IMR-90 (cell line): ENCODE measurements at regions not wholly inside any gene's neighbourhood (a gene's known extent, or its start where the extent isn't known, plus 50 kb on each side); places are given as distances from the start of the nearest gene placed in this dataset.

Experiments
- ATAC-seq: fragments of 200-7000 bp; cut with Tn5 transposase; 2 replicates; pipeline ENCODE4 v1.9.1; 2020; ENCODE audit warnings: low read depth, mild to moderate bottlenecking, moderate library complexity
- BruUV-seq: library from RNA; stranded (reverse); fragments of 400-500 nt; replicated peaks from 2 replicates; lab custom pipeline; 2021; lab: Mats Ljungman, UMichigan
- CTCF ChIA-PET: fragments of 300-600 bp; formaldehyde crosslinking; extraction: SDS; loops from one replicate; lab custom pipeline; 2021; ENCODE audit warnings: antibody characterized with exemption; lab: Yijun Ruan, JAX
- POLR2A ChIA-PET: fragments of 300-600 bp; sonication (Branson Sonifier 250); formaldehyde crosslinking; loops from one replicate; lab custom pipeline; 2022; ENCODE audit warnings: antibody characterized with exemption; ENCODE audit not compliant: unreplicated experiment; lab: Charles Lee
- DNase-seq: peaks from one replicate; pipeline ENCODE4 v3.0.0; 2013
- H2AFZ ChIP-seq: replicated peaks from 2 replicates; pipeline ENCODE3; 2013; ENCODE audit warnings: low read length, mild to moderate bottlenecking; ENCODE audit not compliant: poor library complexity
- H2AK5ac ChIP-seq: 2 replicates; pipeline ENCODE4 v1.6.1; 2013; ENCODE audit warnings: low read depth, low read length, inconsistent platforms
- H2AK9ac ChIP-seq: replicated peaks from 2 replicates; pipeline ENCODE3; 2013; ENCODE audit warnings: mild to moderate bottlenecking, low read depth, low read length, moderate library complexity; ENCODE audit not compliant: poor library complexity
- H2BK120ac ChIP-seq: 2 replicates; pipeline ENCODE4 v1.6.1; 2013; ENCODE audit warnings: low read depth, low read length, inconsistent platforms
- H2BK15ac ChIP-seq: 3 replicates; pipeline ENCODE4 v1.6.1; 2013; ENCODE audit warnings: low read depth, low read length, inconsistent platforms
- H2BK20ac ChIP-seq: 2 replicates; pipeline ENCODE4 v1.6.1; 2013; ENCODE audit warnings: low read depth, mild to moderate bottlenecking, inconsistent platforms, low read length, moderate library complexity
- H2BK5ac ChIP-seq: 2 replicates; pipeline ENCODE4 v1.6.1; 2013; ENCODE audit warnings: mild to moderate bottlenecking, low read depth, low read length, inconsistent platforms; ENCODE audit not compliant: poor library complexity, severe bottlenecking
- H3K14ac ChIP-seq: replicated peaks from 2 replicates; pipeline ENCODE4 v1.6.1; 2013; ENCODE audit warnings: low read depth, low read length, inconsistent platforms
- H3K18ac ChIP-seq: 2 replicates; pipeline ENCODE4 v1.6.1; 2013; ENCODE audit warnings: low read depth, low read length, control low read depth
- H3K23ac ChIP-seq: 2 replicates; pipeline ENCODE4 v1.6.1; 2013; ENCODE audit warnings: low read depth, low read length, inconsistent platforms
- H3K27ac ChIP-seq: 2 replicates; pipeline ENCODE4 v1.5.1; 2013; ENCODE audit warnings: mild to moderate bottlenecking, control low read depth, low read length; ENCODE audit not compliant: insufficient read depth
- H3K27me3 ChIP-seq: 2 replicates; pipeline ENCODE4 v1.6.1; 2013; ENCODE audit warnings: low read length; ENCODE audit not compliant: control insufficient read depth, insufficient read depth
- H3K36me3 ChIP-seq: 2 replicates; pipeline ENCODE4 v1.6.1; 2013; ENCODE audit warnings: low read length, mixed read lengths; ENCODE audit not compliant: control insufficient read depth, insufficient read depth
- H3K4ac ChIP-seq: 2 replicates; pipeline ENCODE4 v1.6.1; 2013; ENCODE audit warnings: low read depth, low read length, inconsistent platforms
- H3K4me1 ChIP-seq: 2 replicates; pipeline ENCODE4 v1.6.1; 2013; ENCODE audit warnings: low read length, mixed read lengths; ENCODE audit not compliant: control insufficient read depth, insufficient read depth
- H3K4me2 ChIP-seq: 2 replicates; pipeline ENCODE4 v1.6.1; 2013; ENCODE audit warnings: low read depth, mild to moderate bottlenecking, control low read depth, low read length, moderate library complexity
- H3K4me3 ChIP-seq: 2 replicates; pipeline ENCODE4 v1.5.1; 2013; ENCODE audit warnings: low read depth, mild to moderate bottlenecking, control low read depth, low read length, moderate library complexity; ENCODE audit not compliant: insufficient read depth
- H3K56ac ChIP-seq: 2 replicates; pipeline ENCODE4 v1.6.1; 2013; ENCODE audit warnings: low read length, inconsistent platforms; ENCODE audit not compliant: insufficient read depth; ENCODE audit errors: extremely low read depth
- H3K79me1 ChIP-seq, 2 experiments: 2 replicates each; pipeline ENCODE4 v1.6.1; 2013; ENCODE audit warnings: low read length in 2 of 2, inconsistent platforms in 1 of 2, low read depth in 1 of 2
- H3K9ac ChIP-seq: 2 replicates; pipeline ENCODE4 v1.6.1; 2013; ENCODE audit warnings: low read depth, low read length, control low read depth
- H3K9me1 ChIP-seq: 2 replicates; pipeline ENCODE4 v1.6.1; 2013; ENCODE audit warnings: low read length, inconsistent platforms; ENCODE audit not compliant: insufficient read depth
- H3K9me3 ChIP-seq: 2 replicates; pipeline ENCODE4 v1.6.1; 2013; ENCODE audit warnings: low read length; ENCODE audit not compliant: control insufficient read depth, insufficient read depth
- H4K20me1 ChIP-seq: 2 replicates; pipeline ENCODE4 v1.6.1; 2013; ENCODE audit warnings: low read length, inconsistent platforms; ENCODE audit not compliant: insufficient read depth
- H4K5ac ChIP-seq: 2 replicates; pipeline ENCODE4 v1.6.1; 2013; ENCODE audit warnings: mild to moderate bottlenecking, low read depth, low read length, control low read depth
- H4K8ac ChIP-seq, 2 experiments: 2 replicates each; pipeline ENCODE4 v1.6.1; 2013; ENCODE audit warnings: low read depth in 2 of 2, low read length in 2 of 2, control low read depth in 1 of 2, inconsistent platforms in 1 of 2
- H4K91ac ChIP-seq: 2 replicates; pipeline ENCODE4 v1.6.1; 2013; ENCODE audit warnings: low read depth, low read length, inconsistent platforms; ENCODE audit not compliant: insufficient read depth
- BHLHE40 ChIP-seq: fragments of 150-350 bp; IDR thresholded peaks from 2 replicates; pipeline ENCODE4 v1.6.1; 2016; ENCODE audit warnings: mild to moderate bottlenecking, low read depth, low read length
- CEBPB ChIP-seq: IDR thresholded peaks from 2 replicates; pipeline ENCODE4 v1.6.1; 2012; ENCODE audit warnings: low read depth, low read length, improper control_type of control experiment
- FOS ChIP-seq: fragments of 150-350 bp; IDR thresholded peaks from 2 replicates; pipeline ENCODE4 v1.6.1; 2016; ENCODE audit warnings: low read depth, low read length
- MAFK ChIP-seq: IDR thresholded peaks from 2 replicates; pipeline ENCODE4 v1.6.1; 2012; ENCODE audit warnings: low read depth, low read length, improper control_type of control experiment
- MXI1 ChIP-seq: IDR thresholded peaks from 2 replicates; pipeline ENCODE4 v1.6.1; 2012; ENCODE audit warnings: low read depth, mild to moderate bottlenecking, low read length, moderate library complexity, borderline replicate concordance
- NFE2L2 ChIP-seq: fragments of 150-350 bp; IDR thresholded peaks from 2 replicates; pipeline ENCODE4 v1.6.1; 2016; ENCODE audit warnings: low read depth, mild to moderate bottlenecking, low read length
- POLR2A ChIP-seq: IDR thresholded peaks from 2 replicates; pipeline ENCODE4 v1.6.1; 2012; ENCODE audit warnings: mild to moderate bottlenecking, low read depth, low read length
- RAD21 ChIP-seq: IDR thresholded peaks from 2 replicates; pipeline ENCODE4 v1.6.1; 2012; ENCODE audit warnings: low read length, improper control_type of control experiment
- RCOR1 ChIP-seq: IDR thresholded peaks from 2 replicates; pipeline ENCODE4 v1.6.1; 2012; ENCODE audit warnings: mild to moderate bottlenecking, low read length, improper control_type of control experiment; ENCODE audit not compliant: insufficient replicate concordance
- RFX5 ChIP-seq: IDR thresholded peaks from 2 replicates; pipeline ENCODE4 v1.8.0; 2012; ENCODE audit warnings: low read depth, mild to moderate bottlenecking, low read length, moderate library complexity
- SMC3 ChIP-seq: fragments of 150-350 bp; IDR thresholded peaks from 2 replicates; pipeline ENCODE4 v1.6.1; 2016; ENCODE audit warnings: low read depth, mild to moderate bottlenecking, antibody characterized with exemption, low read length, moderate library complexity
- WGBS, 2 experiments: methylation state at CpG; one replicate each; pipeline versions ENCODE4 v1.1.5 to v1.1.7; 2013; ENCODE audit warnings: missing lambda C conversion rate in 2 of 2; ENCODE audit not compliant: insufficient read length in 1 of 2; ENCODE audit errors: extremely low coverage in 2 of 2; 5-methylcytosine and 5-hydroxymethylcytosine counted together
- dilution Hi-C: fragments of 300-500 bp; cut with HindIII; formaldehyde crosslinking; loops from one replicate; pipeline ENCODE4 v1.14.3; 2018; ENCODE audit warnings: low sequenced_read_pairs; ENCODE audit not compliant: unreplicated experiment
- in situ Hi-C: fragments of 300-500 bp; cut with MboI; formaldehyde crosslinking; loops from 3 replicates; pipeline ENCODE4 v1.14.3; 2019; ENCODE audit warnings: low sequenced_read_pairs, inconsistent platforms, mixed read lengths
- intact Hi-C: fragments of 100-400 bp; cut with micrococcal nuclease; formaldehyde crosslinking; loops from 2 replicates; pipeline ENCODE4 v1.10.0; 2022
- TF ChIP-seq, protein P1 (sequence below): conservative IDR thresholded peaks from 2 replicates; pipeline ENCODE4 v1.5.1; 2012; ENCODE audit warnings: mild to moderate bottlenecking, low read depth, low read length, improper control_type of control experiment
- TF ChIP-seq, protein P2 (sequence below): fragments of 150-350 bp; IDR thresholded peaks from 2 replicates; pipeline ENCODE4 v1.6.1; 2017; ENCODE audit warnings: mild to moderate bottlenecking, antibody characterized with exemption, low read length, low read depth
- TF ChIP-seq, protein P3 (sequence below): fragments of 150-350 bp; IDR thresholded peaks from 2 replicates; pipeline ENCODE4 v1.6.1; 2016; ENCODE audit warnings: low read depth, mild to moderate bottlenecking, low read length, moderate library complexity, borderline replicate concordance

DNA sequence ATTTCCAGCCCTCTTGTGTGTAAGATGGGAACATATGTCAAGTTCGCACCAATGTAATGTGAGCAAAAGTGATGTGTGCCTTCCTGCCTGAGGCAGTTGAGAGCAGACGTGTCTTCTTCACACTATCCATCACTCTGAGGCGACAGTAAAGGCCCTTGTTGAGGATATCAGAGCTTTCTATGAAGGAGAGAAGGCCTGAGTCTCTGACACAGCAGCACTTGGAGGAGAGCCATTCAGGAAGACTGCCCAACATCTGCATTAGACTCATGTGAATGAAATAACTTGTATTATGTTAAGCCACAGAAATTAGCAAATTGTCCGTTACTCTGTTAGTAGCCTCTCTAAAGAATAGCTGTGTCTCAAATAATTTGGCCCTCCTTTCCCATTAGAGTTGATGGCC lies 108.8 kb upstream of the CCDC54 start:
- no peaks in the 10 kb centered on the region for H3K27me3 ChIP-seq
- no peak overlapping the region for H2AK5ac ChIP-seq
- H3K56ac ChIP-seq: no peak overlapping the region
- no peaks in the 10 kb centered on the region for H4K20me1 ChIP-seq
- H3K79me1 ChIP-seq: no peaks in the 10 kb centered on the region
- no peak overlapping the region for H2AFZ ChIP-seq
- H2BK5ac ChIP-seq: no peak overlapping the region
- H3K9ac ChIP-seq: no peak overlapping the region
- H2BK20ac ChIP-seq: no peak overlapping the region
- no peak overlapping the region for H2BK120ac ChIP-seq
- POLR2A ChIA-PET: no interaction called here
- H4K5ac ChIP-seq: no peak overlapping the region
- H3K27ac ChIP-seq: no peak overlapping the region
- H3K9me1 ChIP-seq: no peaks in the 10 kb centered on the region; the same call in 1 of the 2 replicates
- H3K18ac ChIP-seq: no peak overlapping the region
- no peaks in the 10 kb centered on the region for H3K9me3 ChIP-seq
- CTCF ChIA-PET: no interaction called here
- ATAC-seq: no peak
- no peak overlapping the region for H4K91ac ChIP-seq
- H2BK15ac ChIP-seq: no peak overlapping the region
- H3K4ac ChIP-seq: no peak overlapping the region
- intact Hi-C loops: no loop called here
- no peaks in the 10 kb centered on the region for H3K36me3 ChIP-seq
- WGBS, 2 experiments: no CpG with 5 or more reads among the region's 4 CpGs
- H4K8ac ChIP-seq: no peak overlapping the region
- dilution Hi-C loops: no loop called here
- no peak overlapping the region for H2AK9ac ChIP-seq
- DNase-seq: no peak
- no peak overlapping the region for H3K14ac ChIP-seq
- in situ Hi-C loops: no loop called here
- TF ChIP-seq MAFK: no peak
- TF ChIP-seq, protein P1, sequence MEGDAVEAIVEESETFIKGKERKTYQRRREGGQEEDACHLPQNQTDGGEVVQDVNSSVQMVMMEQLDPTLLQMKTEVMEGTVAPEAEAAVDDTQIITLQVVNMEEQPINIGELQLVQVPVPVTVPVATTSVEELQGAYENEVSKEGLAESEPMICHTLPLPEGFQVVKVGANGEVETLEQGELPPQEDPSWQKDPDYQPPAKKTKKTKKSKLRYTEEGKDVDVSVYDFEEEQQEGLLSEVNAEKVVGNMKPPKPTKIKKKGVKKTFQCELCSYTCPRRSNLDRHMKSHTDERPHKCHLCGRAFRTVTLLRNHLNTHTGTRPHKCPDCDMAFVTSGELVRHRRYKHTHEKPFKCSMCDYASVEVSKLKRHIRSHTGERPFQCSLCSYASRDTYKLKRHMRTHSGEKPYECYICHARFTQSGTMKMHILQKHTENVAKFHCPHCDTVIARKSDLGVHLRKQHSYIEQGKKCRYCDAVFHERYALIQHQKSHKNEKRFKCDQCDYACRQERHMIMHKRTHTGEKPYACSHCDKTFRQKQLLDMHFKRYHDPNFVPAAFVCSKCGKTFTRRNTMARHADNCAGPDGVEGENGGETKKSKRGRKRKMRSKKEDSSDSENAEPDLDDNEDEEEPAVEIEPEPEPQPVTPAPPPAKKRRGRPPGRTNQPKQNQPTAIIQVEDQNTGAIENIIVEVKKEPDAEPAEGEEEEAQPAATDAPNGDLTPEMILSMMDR: no peak
- no peak for TF ChIP-seq CEBPB
- TF ChIP-seq FOS: no peak
- no peak for TF ChIP-seq RCOR1
- no peak for TF ChIP-seq SMC3
- no peak for TF ChIP-seq POLR2A
- TF ChIP-seq, protein P2, sequence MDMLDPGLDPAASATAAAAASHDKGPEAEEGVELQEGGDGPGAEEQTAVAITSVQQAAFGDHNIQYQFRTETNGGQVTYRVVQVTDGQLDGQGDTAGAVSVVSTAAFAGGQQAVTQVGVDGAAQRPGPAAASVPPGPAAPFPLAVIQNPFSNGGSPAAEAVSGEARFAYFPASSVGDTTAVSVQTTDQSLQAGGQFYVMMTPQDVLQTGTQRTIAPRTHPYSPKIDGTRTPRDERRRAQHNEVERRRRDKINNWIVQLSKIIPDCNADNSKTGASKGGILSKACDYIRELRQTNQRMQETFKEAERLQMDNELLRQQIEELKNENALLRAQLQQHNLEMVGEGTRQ: no peak
- no peak for TF ChIP-seq MXI1
- TF ChIP-seq, protein P3, sequence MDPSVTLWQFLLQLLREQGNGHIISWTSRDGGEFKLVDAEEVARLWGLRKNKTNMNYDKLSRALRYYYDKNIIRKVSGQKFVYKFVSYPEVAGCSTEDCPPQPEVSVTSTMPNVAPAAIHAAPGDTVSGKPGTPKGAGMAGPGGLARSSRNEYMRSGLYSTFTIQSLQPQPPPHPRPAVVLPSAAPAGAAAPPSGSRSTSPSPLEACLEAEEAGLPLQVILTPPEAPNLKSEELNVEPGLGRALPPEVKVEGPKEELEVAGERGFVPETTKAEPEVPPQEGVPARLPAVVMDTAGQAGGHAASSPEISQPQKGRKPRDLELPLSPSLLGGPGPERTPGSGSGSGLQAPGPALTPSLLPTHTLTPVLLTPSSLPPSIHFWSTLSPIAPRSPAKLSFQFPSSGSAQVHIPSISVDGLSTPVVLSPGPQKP: no peak
- TF ChIP-seq RFX5: no peak
- TF ChIP-seq NFE2L2: no peak
- no peak for TF ChIP-seq BHLHE40
- TF ChIP-seq RAD21: no peak
- no peaks in the 10 kb centered on the region for H3K4me1 ChIP-seq
- H3K23ac ChIP-seq: no peak overlapping the region
- H3K4me2 ChIP-seq: no peak overlapping the region
- H3K4me3 ChIP-seq: no peak overlapping the region
- BruUV-seq: no TSS peak
